ENCODE measurements at regions not wholly inside any gene's neighbourhood (a gene's known extent, or its start where the extent isn't known, plus 50 kb on each side); places are given as distances from the start of the nearest gene placed in this dataset.

DNA sequence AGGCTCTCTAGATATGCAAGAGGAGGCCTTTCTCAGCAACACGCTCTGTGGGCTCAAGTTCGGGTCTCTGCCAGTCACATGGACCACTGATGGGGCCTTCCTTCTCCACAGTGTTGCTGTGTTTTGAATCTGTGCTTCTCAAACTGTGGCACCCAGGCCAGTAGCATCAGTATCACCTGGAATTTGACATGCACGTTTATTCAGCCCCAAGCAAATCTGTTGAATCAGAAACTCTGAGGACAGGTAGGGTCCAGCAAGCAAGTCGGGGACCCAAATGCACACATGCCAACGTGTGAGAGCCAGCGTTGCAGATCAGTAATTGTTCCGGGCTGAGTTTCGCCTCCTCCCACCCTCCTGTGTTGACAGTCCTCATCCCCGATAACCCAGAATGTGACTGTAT, 502.6 kb downstream of the IRX1 start:
- BruUV-seq (replicated peaks): no TSS peak
- Histone ChIP-seq H3K4me2 (ENCODE audit: insufficient read depth, low read length) (no peak overlapping the region), H3K27me3 (ENCODE audit: control insufficient read depth in 2 of 2, insufficient read depth in 2 of 2, low read length in 2 of 2) (no peaks in the 10 kb centered on the region), H3K27ac (ENCODE audit: insufficient read depth, low read depth, low read length) (no peak overlapping the region), H4K20me1 (replicated peaks; ENCODE audit: control insufficient read depth, extremely low read depth, insufficient read depth, low read length) (no peaks in the 10 kb centered on the region), H3K4me1 (ENCODE audit: control insufficient read depth, extremely low read depth, insufficient read depth, low read length) (no peaks in the 10 kb centered on the region), H3K9me3 (replicated peaks; ENCODE audit: control insufficient read depth, insufficient read depth, low read length) (no peaks in the 10 kb centered on the region), H3K36me3 (ENCODE audit: control insufficient read depth in 2 of 2, extremely low read depth in 1 of 2, insufficient read depth in 2 of 2, low read length in 2 of 2) (no peaks in the 10 kb centered on the region), H2AFZ (ENCODE audit: low read depth, low read length) (no peak overlapping the region), H3K4me3 (replicated peaks in 1 of 3; ENCODE audit: insufficient read depth in 1 of 3, low read depth in 1 of 3, low read length in 3 of 3) (no peak overlapping the region), H3K9me1 (replicated peaks; ENCODE audit: control insufficient read depth, extremely low read depth, insufficient read depth, low read length) (no peaks in the 10 kb centered on the region), H3K79me2 (ENCODE audit: control insufficient read depth, insufficient read depth, low read length) (no peaks in the 10 kb centered on the region), H3K9ac (replicated peaks; ENCODE audit: extremely low read depth, insufficient read depth, low read length) (no peak overlapping the region)
- TF ChIP-seq GATA2 (IDR thresholded peaks at IDR 0.05; ENCODE audit: insufficient read depth, insufficient read length, low read depth, low read length) (no peak), FOS (IDR thresholded peaks at IDR 0.05; ENCODE audit: borderline replicate concordance, insufficient read depth, low read length) (no peak), EZH2 (IDR thresholded peaks at IDR 0.05; ENCODE audit: borderline replicate concordance, low read depth, low read length, severe bottlenecking) (no peak), JUN (IDR thresholded peaks at IDR 0.05; ENCODE audit: borderline replicate concordance, insufficient read depth, insufficient read length, low read depth) (no peak), MYC (IDR thresholded peaks at IDR 0.05; ENCODE audit: low read depth, low read length) (no peak), POLR2A (IDR thresholded peaks at IDR 0.05; ENCODE audit: low read depth, low read length) (no peak), POLR2AphosphoS5 (IDR thresholded peaks at IDR 0.05; ENCODE audit: insufficient read depth, low read depth, low read length) (no peak)
- TF ChIP-seq, protein P1, sequence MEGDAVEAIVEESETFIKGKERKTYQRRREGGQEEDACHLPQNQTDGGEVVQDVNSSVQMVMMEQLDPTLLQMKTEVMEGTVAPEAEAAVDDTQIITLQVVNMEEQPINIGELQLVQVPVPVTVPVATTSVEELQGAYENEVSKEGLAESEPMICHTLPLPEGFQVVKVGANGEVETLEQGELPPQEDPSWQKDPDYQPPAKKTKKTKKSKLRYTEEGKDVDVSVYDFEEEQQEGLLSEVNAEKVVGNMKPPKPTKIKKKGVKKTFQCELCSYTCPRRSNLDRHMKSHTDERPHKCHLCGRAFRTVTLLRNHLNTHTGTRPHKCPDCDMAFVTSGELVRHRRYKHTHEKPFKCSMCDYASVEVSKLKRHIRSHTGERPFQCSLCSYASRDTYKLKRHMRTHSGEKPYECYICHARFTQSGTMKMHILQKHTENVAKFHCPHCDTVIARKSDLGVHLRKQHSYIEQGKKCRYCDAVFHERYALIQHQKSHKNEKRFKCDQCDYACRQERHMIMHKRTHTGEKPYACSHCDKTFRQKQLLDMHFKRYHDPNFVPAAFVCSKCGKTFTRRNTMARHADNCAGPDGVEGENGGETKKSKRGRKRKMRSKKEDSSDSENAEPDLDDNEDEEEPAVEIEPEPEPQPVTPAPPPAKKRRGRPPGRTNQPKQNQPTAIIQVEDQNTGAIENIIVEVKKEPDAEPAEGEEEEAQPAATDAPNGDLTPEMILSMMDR (IDR thresholded peaks at IDR 0.05; ENCODE audit: extremely low read depth in 1 of 2, insufficient read depth in 1 of 2, low read depth in 1 of 2, low read length in 2 of 2): no peak
- TF ChIP-seq, protein P2, sequence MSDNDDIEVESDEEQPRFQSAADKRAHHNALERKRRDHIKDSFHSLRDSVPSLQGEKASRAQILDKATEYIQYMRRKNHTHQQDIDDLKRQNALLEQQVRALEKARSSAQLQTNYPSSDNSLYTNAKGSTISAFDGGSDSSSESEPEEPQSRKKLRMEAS (IDR thresholded peaks at IDR 0.05; ENCODE audit: insufficient read depth, insufficient read length): no peak
- intact Hi-C loops (cut with micrococcal nuclease): no loop called here
- ChIA-PET POLR2A (no interaction called here), CTCF (no interaction called here)
- no peak for DNase-seq (ENCODE audit: low read depth, low spot score)
- no peak for FAIRE-seq
- dilution Hi-C loops (cut with MboI; ENCODE audit: extremely low pct_ligation_motif_present, low sequenced_read_pairs): no loop called here
